Left colon (tissue), 2 donors: ENCODE measurements at regions not wholly inside any gene's neighbourhood (a gene's known extent, or its start where the extent isn't known, plus 50 kb on each side); places are given as distances from the start of the nearest gene placed in this dataset.
"Not testable (repeated sequence)": the region's sequence is repeated elsewhere in the genome, so short reads cannot be mapped to it uniquely, and the experiment has no call there.

Source experiments
- ATAC-seq: fragments of 200-7000 bp; cut with Tn5 transposase; one replicate; pipeline ENCODE4 v1.9.1; 2020; ENCODE audit warnings: mild to moderate bottlenecking, moderate library complexity
- DNase-seq, 2 donors: peaks; one replicate each; pipeline ENCODE4 v3.0.0-alpha.2; 2020
- intact Hi-C, 2 donors: fragments of 100-400 bp; cut with DNase I in 1 of 2; cut with micrococcal nuclease in 1 of 2; formaldehyde crosslinking; loops; one replicate each; pipeline versions ENCODE4 v1.11.2 to v1.14.0; 2022; cut with DNase I, micrococcal nuclease
- donor health status: DM: no; HTN: no; CAD: no.
- donor health status: DM: yes; HTN: yes; CAD: no.

DNA sequence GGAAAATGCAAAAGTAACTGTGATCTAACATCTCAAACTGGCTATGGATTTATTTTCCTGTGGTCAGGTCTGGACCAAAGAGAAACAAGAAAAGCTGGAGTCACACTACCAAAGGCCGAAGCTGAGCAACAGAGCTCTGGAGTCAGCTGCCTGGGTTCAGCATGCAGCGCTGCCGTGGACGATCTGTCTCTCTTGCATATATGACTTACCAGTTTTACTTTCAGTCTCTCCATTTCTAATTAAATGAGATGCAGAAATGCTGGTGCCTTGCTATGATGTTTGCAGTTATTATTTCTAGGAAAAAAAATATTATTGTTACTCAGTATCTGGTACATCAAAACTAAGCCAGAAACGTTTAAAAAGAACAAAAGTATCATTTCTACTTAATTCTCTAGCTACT is 813.2 kb downstream of the RNF144A start:
- no peak for ATAC-seq

DNA sequence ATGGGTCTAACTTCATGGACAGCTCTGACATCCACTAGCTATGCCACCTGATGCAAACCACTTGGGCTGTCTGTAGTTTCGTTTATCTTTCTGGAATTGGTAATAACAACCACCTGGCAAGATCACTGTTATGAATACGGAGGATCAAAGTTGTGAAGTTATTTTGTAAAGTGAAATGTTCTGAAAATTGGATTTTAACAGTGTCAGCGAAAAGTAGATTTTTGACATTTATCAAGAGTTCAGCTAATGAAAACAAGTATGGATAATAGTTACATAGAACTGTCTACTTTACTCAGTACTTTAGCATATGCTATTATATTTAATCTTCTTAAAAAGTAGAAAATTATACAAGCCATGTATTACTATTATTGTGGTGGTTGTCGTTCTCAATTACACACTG is 813.8 kb downstream of the RNF144A start:
- DNase-seq: no peak
- no peak for ATAC-seq
- intact Hi-C loops: no loop called here

More for the DNA sequence above, 813.2 kb downstream of the RNF144A start:
- DNase-seq: peak in 1 of 2 donors; percentile 12
- intact Hi-C loops: no loop called here

DNA sequence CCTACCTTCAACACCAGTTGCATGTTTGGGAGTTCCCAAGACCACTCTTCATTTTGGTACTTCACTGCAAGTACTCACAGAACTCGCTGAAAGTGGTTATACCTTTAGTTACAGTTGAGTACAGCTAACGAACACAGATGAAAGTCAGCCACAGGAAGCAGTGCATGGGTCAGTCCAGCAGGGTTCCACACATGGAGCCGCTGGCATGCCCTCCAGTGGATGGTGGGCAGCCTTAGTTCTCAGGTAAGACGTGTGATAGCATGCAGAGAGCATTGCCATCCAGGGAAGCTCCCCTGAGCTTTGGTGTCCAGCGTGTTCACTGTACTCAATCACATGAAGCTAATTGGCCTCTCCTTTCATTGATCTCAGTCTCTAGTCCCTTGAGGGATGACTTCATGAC is 815.3 kb downstream of the RNF144A start:
- intact Hi-C loops: no loop called here
- ATAC-seq (no peak), DNase-seq (no peak)

DNA sequence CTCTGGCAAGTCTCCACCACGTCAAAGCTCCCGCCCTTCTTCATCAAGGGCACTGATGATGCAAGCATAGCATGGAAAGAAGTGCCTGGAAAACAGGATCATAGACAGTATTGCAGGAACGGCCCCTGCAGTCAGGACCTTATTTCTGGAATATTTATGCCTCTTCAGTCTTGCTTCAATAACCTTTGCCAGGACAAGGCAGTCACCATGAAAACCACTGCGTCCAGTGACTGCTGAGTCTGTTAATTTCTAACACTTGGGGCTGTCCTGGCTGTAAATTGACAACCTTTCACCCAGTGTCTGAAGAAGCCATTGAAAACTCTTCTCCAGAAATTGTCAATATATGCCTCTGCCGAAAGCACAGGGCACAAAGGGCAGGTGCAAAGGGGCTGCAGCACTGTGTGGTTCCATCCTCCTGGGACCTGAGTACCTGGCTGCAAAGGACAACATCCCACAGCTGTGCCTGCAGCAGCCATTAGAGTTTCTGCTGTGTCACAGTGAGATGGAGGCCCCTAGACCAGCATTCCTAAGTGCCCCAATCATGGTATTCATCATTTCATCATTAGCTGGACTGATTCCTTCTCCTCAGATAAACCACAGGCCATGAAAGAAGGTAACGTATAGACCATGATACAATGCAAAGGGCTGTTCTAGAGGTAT is 819.6 kb downstream of the RNF144A start:
- intact Hi-C loops: no loop called here
- DNase-seq (no peak), ATAC-seq (no peak)

DNA sequence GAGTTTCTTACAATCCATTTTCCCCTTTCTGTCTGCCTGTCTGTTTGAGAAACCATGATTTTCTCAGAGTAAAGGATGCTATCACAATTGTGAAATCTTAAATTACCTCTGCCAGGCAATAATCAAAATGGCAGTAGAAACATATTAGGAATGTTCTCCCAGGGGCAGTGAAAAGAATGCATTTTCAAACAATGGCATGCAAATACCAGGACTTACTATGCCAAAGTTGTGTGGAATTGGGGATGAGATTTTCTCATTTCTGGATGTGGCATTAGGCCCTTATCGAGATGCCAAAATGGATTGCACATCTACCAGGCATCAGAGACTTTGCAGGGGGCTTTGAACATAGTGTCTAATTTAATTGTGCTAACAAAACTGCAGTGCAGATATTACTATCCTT is 821.4 kb downstream of the RNF144A start:
- intact Hi-C loops: no loop called here
- no peak for ATAC-seq
- no peak for DNase-seq

DNA sequence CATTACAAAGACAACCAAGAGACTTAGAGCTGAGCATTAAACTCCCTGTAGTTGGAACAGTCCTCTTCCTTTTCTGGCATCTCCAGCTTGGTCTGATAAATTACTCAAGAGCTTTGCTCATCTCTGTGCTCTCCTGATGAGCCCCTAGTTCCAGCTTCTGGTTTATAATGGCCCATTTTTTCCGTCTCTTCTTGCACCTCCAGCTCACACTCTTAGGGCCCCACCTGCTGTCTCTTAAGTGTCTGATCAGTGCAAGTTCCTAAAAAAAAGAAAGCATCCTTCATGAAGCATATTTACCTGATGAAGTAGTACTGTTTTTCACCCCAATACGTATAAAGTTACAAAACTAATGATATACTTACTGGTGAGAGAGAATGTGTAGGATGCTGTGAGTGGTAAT is 822.9 kb downstream of the RNF144A start:
- no peak for DNase-seq
- no peak for ATAC-seq
- intact Hi-C loops: no loop called here

DNA sequence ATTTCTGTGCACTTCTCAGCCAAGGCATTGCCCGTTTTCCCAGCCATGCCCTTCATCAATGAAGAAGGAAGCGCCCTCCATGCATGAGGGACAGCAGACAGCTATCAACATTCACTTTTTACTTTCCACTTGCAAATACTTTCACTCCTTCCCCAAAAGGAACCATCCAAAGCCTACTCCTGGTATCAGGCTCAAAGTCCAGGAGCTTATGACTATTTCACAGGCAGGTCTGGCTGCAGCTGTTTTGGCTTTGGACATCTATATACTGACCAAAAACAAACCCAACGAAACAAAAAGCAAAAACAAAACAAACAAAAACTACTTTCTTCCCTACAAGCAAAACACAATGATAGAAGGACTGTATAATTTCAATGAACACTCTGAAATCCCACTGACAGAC is 825.1 kb downstream of the RNF144A start:
- intact Hi-C loops: no loop called here
- no peak for ATAC-seq
- no peak for DNase-seq

DNA sequence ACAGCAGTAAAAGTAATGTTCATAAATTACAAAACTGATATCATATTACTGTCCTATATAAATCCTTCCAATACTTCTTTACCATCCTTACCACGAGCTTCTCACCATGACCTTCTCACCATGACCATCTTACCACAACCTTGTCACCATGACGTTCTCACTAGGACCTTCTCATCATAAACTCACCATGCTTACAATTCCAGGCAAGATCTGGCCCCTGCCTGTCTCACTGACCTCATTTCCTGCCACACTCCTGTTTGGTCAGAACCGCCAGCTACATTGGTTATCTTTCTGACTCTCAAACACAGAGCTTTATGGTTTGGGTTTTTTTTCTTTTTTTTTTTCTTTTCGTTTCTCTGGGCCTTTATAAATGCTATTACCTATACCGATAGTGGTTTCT is 827.6 kb downstream of the RNF144A start:
- no peak for DNase-seq
- intact Hi-C loops: no loop called here
- no peak for ATAC-seq

DNA sequence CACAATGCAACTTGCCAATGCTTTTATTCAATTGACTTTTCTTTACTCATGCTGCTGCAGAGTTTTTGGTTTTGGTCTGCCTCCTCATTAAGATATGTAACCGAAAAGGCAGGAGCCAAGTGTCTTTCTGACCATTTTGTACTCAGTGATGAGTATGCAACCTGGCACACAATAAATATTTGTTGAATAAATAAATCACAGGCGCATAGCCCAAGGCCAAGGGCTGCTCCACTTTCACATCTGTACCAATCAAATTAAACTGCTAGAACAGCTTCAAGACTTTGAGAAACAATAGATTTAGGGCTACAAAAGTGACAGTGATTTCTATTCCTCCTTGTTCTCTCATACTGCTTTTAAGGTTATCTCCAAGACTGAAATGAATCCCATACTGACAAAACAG is 828.2 kb downstream of the RNF144A start:
- intact Hi-C loops: no loop called here
- DNase-seq (no peak), ATAC-seq (no peak)

DNA sequence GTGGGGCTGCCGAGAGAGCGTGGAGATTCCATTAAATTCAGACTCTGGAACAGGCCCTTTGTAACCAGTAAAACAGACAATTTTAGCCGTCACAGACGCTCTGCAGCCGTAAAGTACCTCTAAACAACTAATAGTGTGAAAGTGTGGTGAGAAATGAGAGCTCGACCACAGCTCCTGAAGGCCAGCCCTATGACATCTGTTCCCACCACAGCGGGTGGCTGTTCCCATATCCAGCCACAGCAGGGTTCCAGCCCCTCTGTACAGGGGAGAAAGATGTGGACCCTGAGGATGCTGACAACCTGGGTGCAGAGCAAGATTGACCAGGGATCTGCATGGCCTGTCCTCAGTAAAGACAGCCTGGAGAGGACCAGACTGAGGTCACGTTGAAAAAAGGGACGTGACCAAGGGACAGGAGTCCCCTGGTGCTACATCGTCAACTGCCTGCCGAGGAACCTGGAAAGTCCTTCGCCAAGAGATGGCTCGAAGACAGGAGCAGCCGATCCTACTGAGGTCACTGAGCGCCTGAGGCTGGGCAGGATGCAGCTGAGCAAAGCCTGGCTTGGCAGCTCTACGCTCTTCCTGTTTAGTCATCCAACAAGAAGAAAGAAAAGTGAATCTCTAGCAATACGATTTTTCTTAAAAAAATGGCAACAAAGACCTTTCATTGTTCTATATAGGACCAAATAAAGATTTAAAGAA is 831.7 kb downstream of the RNF144A start:
- intact Hi-C loops: no loop called here
- no peak for ATAC-seq
- DNase-seq: no peak

DNA sequence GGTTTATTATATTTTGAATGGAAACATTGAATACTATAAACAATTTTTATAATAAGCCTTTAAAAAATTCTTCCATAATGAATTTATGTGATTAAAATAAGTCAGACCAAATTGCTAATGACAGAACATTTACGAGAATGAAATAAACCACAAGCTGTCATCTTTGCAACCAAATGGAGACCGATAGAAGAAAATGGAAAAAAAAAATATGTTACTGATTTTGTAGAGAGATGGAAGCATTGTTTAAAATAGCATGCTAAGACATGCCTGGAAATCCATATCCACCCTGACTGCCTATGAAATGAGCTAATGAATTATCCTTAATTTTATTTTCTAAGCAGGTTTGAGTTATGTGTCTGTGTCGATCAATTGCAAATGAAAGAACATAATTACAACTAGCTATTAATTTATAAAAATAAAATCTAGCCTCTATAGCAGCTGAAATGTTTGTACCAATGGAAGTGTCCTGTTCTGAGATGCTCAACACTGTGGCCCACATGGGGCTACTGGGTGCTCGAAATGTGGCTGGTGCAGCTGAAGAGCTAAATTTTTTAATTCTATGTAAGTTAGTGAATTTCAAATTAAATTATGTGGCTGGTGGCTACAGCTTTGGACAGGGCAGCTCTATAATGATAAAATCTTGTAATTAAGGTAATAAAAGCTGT is 832.8 kb downstream of the RNF144A start:
- no peak for DNase-seq
- intact Hi-C loops: no loop called here
- no peak for ATAC-seq

DNA sequence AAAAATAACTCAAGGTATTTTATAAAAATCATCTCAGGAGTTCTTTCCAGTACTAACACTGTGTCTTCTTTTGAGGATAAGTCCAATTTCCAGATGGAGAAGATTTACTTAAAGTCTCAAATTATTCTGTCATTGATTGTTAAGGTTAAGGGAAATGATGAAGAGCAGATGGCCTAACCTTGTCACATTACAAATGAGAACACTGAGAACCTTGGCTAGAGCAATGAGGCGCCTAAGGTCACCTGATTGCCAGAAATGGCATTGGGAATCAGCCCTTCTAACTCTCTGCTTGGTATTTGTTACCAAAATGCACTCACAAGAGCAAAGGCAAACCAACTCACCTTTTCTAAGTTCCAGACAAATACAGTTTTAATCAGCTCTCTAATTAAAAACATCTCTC is 835.1 kb downstream of the RNF144A start:
- intact Hi-C loops: no loop called here
- ATAC-seq: no peak
- DNase-seq: no peak

DNA sequence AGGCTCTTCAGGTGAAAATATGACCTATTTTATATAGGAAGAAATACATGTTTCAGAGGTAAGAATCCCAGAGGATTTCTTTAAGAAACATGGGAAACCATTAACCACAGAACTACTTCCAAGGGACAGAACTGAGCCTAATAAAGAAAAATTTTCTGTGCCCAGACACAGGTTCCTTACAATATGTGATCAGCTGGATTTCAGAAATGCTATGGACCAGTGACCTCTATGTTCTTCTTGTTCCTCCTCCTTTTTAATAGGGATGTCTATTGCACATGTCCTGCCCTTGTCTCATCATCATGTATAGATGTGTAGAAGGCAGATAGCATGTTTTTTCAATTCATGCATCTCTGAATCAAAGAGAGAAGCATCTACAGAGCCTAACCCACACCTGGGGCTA is 836.6 kb downstream of the RNF144A start:
- intact Hi-C loops: no loop called here

DNA sequence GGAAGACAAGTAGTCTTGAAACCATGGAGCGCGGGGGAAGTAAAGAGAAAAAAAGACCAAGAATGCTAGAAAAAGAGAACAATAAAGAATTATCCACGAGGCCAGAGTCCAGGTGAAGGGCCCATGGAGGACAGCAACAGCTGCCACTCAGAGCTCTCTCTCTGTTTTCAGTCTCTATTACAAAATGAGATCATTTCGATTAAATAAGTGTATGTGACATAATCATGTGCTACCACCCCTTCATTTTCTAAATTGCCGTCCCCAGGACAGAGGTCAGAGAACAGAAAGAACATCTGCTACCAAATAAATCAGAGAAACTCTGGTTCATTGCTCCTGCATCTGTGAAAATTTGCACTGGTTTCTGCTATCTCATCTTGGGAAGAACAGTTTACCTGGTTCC is 838.7 kb downstream of the RNF144A start:
- no peak for DNase-seq
- intact Hi-C loops: no loop called here
- ATAC-seq: no peak

More for the DNA sequence above, 836.6 kb downstream of the RNF144A start:
- no peak for DNase-seq
- ATAC-seq: no peak

DNA sequence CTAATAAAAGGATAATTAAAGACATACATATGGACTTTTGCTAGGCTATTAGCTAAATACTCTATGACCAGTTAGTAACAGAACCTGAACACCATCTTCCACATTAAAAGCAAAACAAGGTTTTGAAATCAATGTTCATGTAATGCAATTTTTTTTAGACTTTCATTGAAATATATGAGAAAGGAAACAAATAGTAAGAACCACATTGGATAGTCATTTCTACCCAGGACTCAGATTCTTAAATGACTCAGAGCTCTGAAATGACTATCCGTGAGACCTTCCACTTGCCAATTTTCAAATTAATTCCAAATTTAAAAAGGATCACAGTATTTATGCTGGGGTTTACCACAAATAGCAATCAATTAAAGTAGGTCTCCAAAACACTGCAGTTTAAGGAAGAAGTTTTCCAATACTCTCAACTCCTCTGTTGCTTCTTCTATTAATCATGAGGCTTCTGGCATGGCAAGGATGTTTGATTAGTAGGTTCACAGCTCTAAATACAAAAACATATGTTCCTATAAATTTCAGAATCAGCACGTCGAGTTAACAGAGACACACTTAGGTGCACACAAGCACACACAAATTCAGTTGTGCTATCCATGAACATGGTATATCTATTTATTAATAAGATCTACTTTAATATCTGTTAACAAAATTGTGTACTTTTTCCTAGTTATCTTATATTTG is 841.0 kb downstream of the RNF144A start:
- intact Hi-C loops: no loop called here
- no peak for ATAC-seq

DNA sequence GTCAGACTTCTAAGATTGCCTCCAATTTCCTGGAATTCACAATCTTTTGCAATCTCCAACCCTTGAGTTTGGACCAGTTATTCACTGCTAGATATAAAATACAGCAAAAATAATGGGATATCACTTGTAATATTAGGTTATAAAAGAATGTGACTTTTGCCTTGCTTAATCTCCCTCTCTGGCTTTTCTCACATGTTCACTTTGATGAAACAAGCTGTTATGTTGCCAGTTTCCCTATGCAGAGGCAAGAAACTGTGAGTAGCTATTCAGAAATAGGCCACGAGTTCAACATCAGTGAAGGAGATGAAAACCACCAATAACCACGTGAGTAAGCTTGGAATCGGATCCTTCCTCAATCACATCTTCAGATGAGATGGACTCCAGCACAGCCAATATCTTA is 842.7 kb downstream of the RNF144A start:
- no peak for ATAC-seq
- DNase-seq: no peak
- intact Hi-C loops: no loop called here

More for the DNA sequence above, 841.0 kb downstream of the RNF144A start:
- DNase-seq: no peak

DNA sequence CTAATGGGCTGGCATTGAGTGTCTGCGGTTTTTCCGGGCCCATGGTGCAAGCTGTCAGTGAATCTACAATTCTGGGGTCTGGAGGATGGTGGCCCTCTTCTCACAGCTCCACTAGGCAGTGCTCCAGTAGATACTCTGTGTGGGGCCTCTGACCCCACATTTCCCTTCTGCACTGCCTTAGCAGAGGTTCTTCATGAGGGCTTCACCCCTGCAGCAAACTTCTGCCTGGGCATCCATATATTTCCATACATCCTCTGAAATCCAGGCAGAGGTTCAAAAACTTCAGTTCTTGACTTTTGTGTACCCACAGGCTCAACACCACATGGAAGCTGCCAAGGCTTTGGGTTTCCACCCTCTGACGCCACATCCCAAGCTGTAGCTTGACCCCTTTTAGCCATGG is 846.2 kb downstream of the RNF144A start:
- ATAC-seq, DNase-seq, intact Hi-C loops: not testable (repeated sequence)

DNA sequence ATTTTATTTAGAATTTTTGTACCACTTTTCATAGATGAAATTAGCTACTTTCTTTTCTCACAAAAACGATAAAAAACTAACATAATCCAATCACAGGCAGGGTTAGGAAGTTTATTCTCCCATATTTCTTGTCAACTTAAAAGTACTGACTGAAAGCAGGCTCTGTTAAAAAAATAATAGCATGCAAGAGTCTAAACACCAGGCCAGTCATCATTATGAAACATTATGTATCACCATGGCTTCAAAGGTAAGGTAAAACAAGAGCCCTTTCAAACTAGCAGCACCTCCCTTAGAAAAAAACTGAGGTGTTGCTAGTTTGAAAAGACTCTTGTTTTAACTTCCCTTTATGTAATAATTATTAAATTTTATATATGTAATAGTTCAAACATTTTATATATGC is 848.0 kb downstream of the RNF144A start:
- ATAC-seq: no peak
- intact Hi-C loops: no loop called here
- DNase-seq: no peak

DNA sequence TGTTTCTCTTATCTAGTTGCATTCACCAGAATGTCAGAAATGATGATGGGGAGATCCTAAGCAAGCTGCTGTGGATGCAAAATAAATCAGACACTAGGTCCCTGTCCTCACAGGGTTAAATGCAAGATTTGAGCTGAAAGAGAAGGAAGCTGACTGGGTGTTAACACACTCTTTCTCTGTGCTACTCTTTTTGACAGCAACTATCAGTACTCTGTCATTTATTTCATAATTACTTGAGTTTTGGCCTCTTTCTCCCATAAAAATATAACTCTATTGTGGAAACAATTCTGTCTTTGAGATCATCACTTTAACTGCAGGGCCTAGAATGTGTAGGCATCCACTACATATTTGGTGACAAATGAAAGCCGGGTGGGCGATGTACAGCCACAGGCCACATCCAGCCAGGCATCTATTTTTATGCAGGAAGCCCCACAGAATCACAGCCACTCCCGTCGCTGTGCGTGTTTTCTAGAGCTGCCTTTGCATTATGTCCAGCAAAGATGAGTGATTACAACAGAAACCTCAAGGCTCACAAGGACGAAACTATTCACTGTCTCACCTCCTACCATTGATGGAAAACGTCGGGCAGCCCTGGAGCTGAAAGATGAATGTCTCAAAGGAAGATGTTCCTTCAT is 849.0 kb downstream of the RNF144A start:
- ATAC-seq (no peak), DNase-seq (no peak)
- intact Hi-C loops: no loop called here
